HPDE6-E6E7 (cell line): ENCODE measurements at regions not wholly inside any gene's neighbourhood (a gene's known extent, or its start where the extent isn't known, plus 50 kb on each side); places are given as distances from the start of the nearest gene placed in this dataset.
"Not testable (repeated sequence)": the region's sequence is repeated elsewhere in the genome, so short reads cannot be mapped to it uniquely, and the experiment has no call there.

Source experiments
- DNase-seq: peaks from one replicate; pipeline ENCODE4 v3.0.0; 2011; ENCODE audit warnings: missing footprints; ENCODE audit errors: extremely low spot score

- DNase-seq, result no peak
Observed at GRCh38 chr2:217371781-217372213, 511.9 kb upstream of the TNP1 start.

DNA sequence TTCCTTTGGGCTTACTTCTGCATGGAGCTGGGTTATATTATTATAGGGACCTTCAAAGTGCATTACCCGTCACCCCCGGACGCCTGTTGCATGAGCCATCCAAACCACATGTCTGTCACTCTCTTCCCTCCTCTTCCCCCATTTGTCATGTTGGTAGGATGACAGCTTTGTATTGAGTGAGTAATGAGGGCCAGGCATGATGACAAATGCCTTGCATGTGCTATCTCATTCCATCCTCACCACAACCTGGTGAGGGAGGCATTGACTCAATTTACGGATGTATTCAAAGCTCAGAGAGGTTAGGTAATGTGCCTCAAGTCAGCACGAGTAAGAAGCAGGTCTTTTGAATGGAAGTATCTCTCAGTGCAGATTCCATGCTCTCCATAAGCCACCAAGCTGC is 510.5 kb upstream of the TNP1 start:
- DNase-seq, result peak; percentile 56

GRCh38 chr2:217367464-217367863 is 507.6 kb upstream of the TNP1 start:
- DNase-seq, result no peak

DNA sequence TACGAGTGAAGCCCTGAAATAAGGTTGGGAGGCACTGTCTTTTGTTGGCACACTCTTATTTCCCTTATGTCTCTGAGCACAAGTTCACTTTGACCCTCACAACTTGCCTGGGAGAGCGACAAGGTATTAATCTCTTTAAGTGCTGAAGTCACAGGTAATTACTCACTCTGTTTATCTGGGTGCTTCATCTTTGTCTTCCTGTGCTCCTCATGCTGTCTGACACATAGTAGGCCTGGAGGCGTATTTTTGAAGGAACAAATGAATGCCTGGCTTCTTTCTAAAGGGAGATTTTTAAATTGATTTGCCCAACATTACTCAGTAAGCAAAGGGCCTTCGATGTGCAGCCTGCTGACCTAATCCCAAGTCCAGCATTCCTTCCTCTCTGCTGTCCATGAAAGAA is 507.1 kb upstream of the TNP1 start:
- DNase-seq, result no peak

DNA sequence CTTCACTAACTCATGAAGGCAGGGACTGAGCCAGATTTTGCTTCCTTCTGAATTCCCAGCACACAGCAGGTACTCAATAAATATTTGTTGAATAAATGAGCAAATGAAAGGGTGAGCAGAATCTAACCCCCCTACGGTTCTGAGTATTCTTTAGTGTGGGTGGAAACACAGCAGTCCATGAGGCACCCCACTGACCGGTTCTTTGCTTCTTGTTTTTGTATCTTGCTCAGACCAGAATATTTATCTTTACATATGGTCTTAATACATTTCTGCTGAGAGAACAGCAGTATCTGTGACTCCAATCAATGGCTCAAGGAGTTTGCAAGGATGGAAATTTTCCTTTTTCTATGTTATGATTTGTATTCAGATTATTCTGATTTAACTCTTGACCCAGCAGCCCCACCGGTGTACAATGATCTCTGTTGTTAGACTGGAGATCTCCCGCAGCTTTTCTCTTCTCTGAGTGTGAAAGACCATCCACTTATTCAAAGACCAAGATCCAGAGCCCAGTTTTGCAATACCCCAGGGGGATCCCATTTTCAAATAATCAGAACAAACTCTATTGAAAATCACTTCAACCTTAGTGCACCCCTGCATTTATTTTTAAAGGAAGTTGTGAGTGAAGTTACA is 506.5 kb upstream of the TNP1 start:
- DNase-seq, result no peak

GRCh38 chr2:217365656-217366055 is 505.8 kb upstream of the TNP1 start:
- no peak for DNase-seq

GRCh38 chr2:217364224-217364623 is 504.4 kb upstream of the TNP1 start:
- DNase-seq, result no peak

DNA sequence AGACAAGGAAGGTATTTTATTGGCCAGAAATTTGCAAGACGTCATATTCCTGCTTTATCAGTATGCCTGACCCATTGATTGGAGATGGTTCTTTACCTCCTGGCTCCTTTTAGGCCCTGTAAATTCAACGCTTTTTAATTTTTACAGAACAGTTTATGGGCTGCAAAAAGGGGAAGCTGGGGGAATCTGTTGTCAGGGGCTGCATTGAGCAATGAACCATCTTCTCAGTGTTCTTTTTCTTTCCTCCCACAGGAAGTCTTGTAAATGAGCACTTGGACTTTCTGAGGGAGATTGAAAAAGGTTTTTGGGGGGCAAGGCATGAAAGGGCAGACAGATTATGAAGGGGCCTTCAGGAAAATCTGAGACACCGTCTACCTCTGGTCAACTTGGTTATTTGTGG is 503.6 kb upstream of the TNP1 start:
- DNase-seq, result no peak

DNA sequence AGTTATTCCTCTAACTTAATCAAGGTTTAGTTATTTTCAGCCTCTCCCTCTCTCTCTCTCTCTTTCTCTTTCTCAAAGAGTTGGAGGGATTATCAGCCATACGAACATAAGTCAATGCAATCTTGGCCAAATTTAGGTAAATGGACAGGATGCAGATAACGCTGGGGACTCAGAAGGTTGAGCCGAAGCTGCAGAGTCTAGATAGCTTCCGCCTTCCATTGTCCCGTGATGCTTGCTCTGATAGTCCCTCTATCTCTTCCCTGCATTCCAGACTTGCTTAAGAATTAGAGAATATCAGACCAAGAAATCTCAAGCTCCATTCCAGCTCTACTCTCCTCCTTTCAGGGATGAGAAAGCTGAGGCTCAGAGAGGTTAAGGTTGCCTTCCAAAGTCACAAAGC is 502.8 kb upstream of the TNP1 start:
- DNase-seq, result no peak

- DNase-seq, result no peak
Observed at GRCh38 chr2:217362286-217362685, 502.4 kb upstream of the TNP1 start.

GRCh38 chr2:217361483-217361880 is 501.6 kb upstream of the TNP1 start:
- no peak for DNase-seq

DNA sequence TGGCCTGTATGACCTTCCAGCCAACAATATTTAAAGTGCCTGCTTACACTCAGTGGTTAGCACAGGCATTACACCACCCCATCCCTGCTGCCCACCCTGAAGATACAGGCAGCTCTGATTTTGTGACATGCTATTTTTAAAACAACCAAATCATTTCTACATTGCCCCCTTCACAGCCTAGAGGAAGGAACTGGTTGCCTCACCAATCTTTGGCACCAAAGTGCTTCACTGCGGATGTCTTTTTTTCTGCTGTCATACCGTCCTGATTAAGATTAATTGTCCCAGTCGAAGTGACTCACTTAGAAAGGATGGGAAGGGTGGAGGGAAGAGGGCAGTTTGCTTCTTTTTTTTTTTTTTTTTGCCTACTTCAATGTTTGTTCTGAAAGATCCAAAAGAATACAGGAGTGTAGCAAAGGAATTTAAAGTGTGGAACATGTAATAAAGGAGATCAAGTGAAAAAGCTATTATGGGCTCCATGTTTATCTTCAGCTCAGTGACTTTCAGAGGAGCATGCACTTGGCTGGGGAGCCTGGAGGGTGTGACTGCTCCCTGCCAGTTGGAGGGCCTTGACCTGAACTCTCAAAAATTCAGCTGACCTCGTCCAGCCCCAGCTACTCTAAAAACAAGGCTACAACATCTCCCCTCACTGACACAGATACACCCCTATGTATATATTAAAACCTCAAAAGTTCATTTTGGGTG is 501.1 kb upstream of the TNP1 start:
- DNase-seq, result no peak

- DNase-seq, result no peak
Observed at GRCh38 chr2:217360111-217360510, 500.2 kb upstream of the TNP1 start.

- no peak for DNase-seq
Observed at GRCh38 chr2:217357886-217358620, 498.2 kb upstream of the TNP1 start.

GRCh38 chr2:217356781-217357180 is 496.9 kb upstream of the TNP1 start:
- no peak for DNase-seq

GRCh38 chr2:217356142-217356541 is 496.3 kb upstream of the TNP1 start:
- DNase-seq, result no peak

GRCh38 chr2:217353591-217353990 is 493.7 kb upstream of the TNP1 start:
- DNase-seq, result no peak

GRCh38 chr2:217351378-217351777 is 491.5 kb upstream of the TNP1 start:
- DNase-seq, result no peak

GRCh38 chr2:217349251-217349650 is 489.4 kb upstream of the TNP1 start:
- DNase-seq, result no peak

GRCh38 chr2:217347630-217348029 is 487.8 kb upstream of the TNP1 start:
- DNase-seq, result not testable (repeated sequence)

DNA sequence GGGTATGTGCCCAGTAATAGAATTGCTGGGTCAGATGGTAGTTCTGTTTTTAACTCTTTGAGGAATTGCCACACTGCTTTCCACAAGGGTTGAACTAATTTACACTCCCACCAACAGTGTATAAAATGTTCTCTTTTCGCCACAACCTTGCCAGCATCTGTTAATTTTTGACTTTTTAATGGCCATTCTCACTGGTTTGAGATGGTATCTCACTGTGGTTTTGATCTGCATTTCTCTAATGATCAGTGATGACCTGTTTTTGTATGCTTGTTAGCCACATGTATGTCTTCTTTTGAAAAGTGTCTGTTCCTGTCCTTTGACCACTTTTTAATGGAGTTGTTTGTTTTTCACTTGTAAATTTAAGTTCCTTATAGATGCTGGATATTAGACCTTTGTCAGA is 486.2 kb upstream of the TNP1 start:
- not testable (repeated sequence) for DNase-seq

DNA sequence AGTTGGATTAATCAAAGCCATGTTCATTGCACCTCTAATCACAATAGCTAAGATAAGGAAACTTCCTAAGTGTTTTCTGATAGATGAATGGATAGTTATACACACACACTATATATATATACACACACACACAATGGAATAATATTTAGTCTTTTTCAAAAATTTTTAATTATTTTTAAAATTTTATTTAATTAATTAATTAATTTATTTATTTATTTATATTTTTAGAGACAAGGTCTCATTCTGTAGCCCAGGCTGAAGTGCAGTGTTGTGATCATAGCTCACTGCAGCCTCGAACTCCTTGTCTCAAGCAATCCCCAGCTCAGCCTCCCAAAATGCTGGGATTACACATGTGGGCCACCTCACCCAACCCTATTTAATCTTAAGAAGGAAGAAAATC is 481.0 kb upstream of the TNP1 start:
- no peak for DNase-seq

GRCh38 chr2:217340176-217340575 is 480.3 kb upstream of the TNP1 start:
- no peak for DNase-seq
